GM12864 (cell line): ENCODE measurements at regions not wholly inside any gene's neighbourhood (a gene's known extent, or its start where the extent isn't known, plus 50 kb on each side); places are given as distances from the start of the nearest gene placed in this dataset.
"Not testable (repeated sequence)": the region's sequence is repeated elsewhere in the genome, so short reads cannot be mapped to it uniquely, and the experiment has no call there.

ENCODE experiments used
- DNase-seq: peaks from one replicate; pipeline ENCODE4 v3.0.0-alpha.2; 2011; ENCODE audit warnings: low read depth
- H3K4me3 ChIP-seq: 2 replicates; pipeline ENCODE4 v1.5.1; 2011; ENCODE audit warnings: mild to moderate bottlenecking, low read depth, low read length, control low read depth
- TF ChIP-seq, protein P1 (sequence below): IDR thresholded peaks from 2 replicates; pipeline ENCODE4 v1.5.1; 2011; ENCODE audit warnings: low read depth, mild to moderate bottlenecking, moderate library complexity, low read length, control low read depth, inconsistent platforms; ENCODE audit errors: missing control alignments

DNA sequence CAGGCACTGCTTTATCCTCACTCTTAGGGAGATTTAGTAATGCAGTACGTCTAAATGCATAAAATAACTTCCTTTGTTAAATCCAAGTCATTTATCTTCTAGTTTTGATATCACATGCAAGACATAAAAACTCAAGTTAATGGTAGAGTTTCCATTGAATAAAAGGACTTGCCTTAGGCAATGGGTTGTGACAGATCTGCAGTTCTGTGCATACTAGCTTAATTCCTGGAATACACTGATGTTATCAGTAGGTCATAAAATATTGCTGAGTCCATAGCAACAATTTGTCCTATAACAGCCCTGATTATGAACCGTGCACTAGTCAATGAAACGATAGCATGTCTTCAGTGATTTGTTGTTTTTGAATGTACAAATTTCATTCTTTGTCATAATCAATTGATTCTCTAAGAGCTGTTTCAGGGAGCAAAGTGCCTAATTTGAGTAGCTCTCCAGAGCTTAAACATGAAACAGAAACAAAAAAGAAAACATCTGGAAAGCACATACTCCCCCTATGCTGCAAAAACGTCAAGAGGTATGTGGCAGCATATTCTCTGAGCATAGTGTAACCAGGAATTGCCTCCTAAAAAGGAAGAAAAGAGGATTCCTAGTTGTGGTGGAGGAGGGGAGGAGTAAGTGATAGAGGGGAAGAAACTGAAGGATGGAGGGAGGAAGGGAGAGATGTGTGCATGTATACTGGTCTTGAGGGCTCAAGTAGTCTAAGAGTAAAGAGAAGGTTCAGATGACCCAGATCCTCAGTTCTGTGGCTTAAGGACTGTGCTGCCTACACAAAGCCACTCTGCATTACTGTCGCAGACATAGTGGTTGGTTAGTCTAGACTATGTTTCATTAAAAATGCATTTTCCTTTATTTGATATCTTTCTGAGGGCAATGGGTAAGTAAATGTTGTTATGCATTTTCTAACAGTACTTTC lies 589.2 kb downstream of the PRR16 start:
- H3K4me3 ChIP-seq = no peak overlapping the region
- TF ChIP-seq, protein P1, sequence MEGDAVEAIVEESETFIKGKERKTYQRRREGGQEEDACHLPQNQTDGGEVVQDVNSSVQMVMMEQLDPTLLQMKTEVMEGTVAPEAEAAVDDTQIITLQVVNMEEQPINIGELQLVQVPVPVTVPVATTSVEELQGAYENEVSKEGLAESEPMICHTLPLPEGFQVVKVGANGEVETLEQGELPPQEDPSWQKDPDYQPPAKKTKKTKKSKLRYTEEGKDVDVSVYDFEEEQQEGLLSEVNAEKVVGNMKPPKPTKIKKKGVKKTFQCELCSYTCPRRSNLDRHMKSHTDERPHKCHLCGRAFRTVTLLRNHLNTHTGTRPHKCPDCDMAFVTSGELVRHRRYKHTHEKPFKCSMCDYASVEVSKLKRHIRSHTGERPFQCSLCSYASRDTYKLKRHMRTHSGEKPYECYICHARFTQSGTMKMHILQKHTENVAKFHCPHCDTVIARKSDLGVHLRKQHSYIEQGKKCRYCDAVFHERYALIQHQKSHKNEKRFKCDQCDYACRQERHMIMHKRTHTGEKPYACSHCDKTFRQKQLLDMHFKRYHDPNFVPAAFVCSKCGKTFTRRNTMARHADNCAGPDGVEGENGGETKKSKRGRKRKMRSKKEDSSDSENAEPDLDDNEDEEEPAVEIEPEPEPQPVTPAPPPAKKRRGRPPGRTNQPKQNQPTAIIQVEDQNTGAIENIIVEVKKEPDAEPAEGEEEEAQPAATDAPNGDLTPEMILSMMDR = no peak
- no peak for DNase-seq

DNA sequence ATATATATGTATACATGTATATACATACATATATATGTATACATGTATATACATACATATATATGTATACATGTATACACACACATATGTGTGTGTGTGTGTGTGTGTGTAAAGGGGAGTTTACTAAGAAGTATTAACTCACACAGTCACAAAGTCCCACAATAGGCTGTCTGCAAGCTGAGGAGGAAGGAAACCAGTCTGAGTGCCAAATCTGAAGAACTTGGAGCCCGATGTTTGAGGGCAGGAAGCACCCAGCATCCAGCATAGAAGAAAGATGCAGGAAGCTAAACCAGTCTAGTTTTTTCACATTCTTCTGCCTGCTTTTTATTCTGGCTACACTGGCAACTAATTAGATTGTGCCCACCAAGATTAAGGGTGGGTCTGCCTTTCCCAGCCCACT lies 591.5 kb downstream of the PRR16 start:
- TF ChIP-seq, protein P1 = no peak
- no peak overlapping the region for H3K4me3 ChIP-seq
- DNase-seq = no peak

DNA sequence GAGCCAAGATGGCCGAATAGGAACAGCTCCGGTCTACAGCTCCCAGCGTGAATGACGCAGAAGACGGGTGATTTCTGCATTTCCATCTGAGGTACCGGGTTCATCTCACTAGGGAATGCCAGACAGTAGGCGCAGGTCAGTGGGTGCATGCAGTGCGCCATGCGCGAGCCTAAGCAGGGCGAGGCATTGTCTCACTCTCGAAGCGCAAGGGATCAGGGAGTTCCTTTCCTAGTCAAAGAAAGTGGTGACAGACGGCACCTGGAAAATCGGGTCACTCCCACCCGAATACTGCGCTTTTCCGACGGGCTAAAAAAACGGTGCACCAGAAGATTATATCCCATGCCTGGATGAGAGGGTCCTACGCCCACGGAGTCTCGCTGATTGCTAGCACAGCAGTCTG lies 600.1 kb downstream of the PRR16 start:
- not testable (repeated sequence) for DNase-seq, H3K4me3 ChIP-seq

DNA sequence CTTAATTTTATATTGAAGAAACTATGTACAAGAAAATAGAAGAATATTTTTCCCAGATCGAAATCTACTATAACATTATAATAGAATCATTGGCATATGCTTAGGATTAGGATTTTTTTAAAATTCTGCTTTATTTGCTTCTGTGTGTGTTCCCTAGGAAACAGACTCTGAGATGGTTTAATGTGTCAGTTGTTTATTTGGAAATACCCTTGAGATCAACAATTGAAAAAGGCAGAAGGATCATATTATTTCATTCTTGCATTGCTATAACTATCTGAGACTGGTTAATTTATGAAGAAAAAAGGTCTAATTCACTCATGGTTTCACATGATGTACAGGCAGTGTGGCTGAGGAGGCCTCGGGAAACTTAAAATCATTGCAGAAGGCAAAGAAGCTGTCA lies 622.6 kb downstream of the PRR16 start:
- no peak for DNase-seq
- no peak overlapping the region for H3K4me3 ChIP-seq
- TF ChIP-seq, protein P1 = no peak

DNA sequence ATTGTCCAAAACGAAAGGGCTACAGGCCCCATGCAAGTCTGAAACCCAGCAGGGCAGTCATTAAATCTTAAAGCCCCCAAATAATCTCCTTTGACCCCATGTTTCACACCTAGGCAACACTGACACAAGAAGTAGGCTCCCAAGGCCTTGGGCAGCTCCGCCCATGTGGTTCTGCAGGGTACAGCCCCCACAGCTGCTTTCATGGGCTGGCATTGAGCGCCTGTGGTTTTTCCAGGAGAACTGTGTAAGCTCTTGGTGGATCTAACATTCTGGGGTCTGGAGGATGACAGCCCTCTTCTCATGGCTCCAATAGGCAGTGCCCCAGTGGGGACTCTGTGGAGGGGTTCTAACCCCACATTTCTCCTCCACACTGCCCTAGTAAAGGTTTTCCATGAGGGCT lies 623.5 kb downstream of the PRR16 start:
- H3K4me3 ChIP-seq = no peak overlapping the region
- TF ChIP-seq, protein P1 = no peak
- no peak for DNase-seq

DNA sequence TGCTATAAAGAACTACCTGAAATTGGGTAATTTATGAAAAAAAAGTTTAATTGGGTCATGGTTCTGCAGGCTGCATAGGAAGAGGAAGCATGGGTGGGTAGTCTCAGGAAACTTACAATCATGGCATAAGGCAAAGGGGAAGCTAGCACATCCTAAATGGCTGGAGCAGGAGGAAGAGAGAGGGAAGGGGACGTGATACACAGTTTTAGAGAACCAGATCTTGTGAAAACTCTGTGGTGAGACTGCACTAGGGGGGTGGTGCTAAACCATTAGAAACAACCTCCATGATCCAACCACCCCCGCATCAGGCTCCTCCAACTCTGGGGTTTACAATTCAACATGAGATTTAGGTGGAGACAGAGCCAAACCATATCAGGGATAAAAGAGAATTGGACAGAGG lies 624.2 kb downstream of the PRR16 start:
- DNase-seq = no peak
- no peak overlapping the region for H3K4me3 ChIP-seq
- TF ChIP-seq, protein P1 = no peak

DNA sequence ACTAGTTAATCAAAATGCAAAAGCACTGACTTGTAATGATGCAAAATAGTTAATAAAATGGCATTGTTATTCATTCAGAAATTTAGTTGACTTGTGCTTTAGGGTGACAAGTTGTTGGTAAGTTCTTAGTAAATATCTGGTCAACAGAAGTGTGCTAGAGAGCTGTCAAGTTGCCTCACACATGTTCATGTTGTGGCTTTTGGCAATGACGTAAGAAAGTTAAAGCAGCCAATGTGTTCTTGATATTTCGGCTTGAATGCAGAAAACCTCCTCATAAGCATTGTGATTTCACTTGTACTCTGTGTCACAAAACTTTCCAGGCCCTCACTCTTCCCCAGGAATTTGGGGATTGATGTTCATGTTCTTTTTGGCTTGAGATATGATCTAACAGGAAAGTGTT lies 626.7 kb downstream of the PRR16 start:
- TF ChIP-seq, protein P1 = no peak
- DNase-seq = no peak
- no peak overlapping the region for H3K4me3 ChIP-seq
